SKM-1 (cell line): ENCODE measurements at regions not wholly inside any gene's neighbourhood (a gene's known extent, or its start where the extent isn't known, plus 50 kb on each side); places are given as distances from the start of the nearest gene placed in this dataset.
"Not testable (repeated sequence)": the region's sequence is repeated elsewhere in the genome, so short reads cannot be mapped to it uniquely, and the experiment has no call there.

Experiments used
- DNase-seq: peaks from one replicate; lab custom pipeline; 2025; ENCODE audit not compliant: unreplicated experiment; lab: John Stamatoyannopoulos, UW

DNA sequence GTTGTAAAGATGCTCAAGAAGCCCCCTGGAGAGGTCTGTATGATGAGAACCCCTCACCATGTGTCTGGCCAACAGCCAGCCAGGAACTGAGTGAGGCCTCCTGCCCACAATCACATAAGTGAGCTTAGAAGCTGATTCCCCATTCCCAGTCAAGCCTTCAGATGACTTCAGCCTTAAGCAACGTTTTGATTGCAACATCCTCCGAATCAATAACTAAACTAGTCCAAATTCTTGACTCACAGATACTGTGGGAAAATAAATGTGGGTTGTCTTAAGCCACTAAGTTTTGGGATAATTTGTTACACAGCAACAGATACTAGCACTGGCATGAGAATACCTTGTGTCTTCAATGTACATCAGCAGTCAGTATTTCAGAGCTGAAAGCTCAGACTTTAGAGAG, 54.5 kb upstream of the HS3ST4 start:
- no peak for DNase-seq

DNA sequence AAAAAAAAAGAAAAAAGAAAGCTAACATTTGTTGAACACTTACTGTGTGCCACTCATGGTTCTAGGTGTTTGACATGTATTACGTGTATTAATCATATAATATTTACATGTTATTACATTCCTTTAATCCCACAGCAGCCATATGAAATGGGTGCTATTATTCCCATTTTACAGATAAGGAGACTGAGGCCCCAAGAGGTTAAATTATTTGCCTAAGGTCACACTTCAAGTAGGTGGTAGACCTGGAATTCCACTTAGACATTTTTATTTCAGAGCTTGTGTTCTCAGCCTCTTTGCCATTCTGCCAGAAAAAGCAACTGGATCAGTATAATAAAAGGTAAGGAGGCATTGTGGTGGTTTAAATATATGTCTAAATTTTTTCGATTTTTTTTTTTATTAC, 55.1 kb upstream of the HS3ST4 start:
- no peak for DNase-seq

DNA sequence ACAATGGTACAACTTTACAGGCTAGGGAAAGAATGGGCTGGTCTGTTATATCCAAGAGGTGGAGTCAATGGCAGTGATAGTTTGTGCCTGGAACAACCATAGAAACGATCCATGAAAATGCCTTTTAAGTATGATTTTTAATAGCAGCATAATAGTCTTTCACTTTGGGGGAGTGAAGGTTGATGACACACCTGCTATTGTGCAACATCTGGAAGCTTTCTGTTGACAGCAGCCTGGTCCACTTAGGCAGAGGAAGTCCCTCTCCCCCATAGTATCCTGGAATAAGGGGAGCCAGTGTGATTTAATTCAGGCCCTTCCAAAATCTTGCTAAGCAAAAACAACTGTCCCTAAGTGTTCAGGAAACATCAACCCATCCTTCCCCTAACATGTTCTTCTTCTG, 56.3 kb upstream of the HS3ST4 start:
- DNase-seq, result no peak

DNA sequence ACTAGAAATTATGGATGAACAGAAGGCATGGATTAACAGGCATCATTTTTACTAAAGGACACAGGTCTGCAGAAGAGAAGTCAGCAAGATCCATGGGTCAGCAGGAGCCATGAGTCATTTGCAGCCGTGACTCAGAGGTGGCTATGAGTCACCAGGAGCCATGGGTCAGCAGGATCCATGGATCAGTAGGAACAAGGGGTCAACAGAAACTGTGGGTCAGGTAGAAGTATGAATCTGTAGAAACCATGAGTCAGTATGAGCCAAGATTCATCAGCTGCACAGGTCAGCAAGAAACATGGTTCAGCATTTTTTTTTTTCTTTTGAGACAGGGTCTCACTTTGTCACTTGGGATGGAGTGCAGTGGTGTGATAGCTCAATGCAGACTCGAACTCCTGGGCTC, 58.2 kb upstream of the HS3ST4 start:
- DNase-seq, result no peak

DNA sequence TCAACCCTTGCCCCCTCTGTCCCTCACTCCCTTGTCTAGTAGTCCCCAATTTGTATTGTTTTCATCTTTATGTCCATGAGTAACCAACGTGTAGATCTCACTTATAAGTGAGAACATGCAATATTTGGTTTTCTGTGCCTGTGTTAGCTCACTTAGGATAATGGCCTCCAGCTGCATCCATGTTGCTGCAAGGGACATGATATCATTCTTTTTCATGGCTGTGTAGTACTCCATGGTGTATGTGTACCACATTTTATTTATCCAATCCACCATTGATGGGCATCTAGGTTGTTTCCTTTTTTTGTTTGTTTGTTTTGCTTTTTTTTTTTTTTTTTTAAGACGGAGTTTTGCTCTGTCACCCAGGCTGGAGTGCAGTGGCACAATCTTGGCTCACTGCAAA, 63.0 kb upstream of the HS3ST4 start:
- no peak for DNase-seq

DNA sequence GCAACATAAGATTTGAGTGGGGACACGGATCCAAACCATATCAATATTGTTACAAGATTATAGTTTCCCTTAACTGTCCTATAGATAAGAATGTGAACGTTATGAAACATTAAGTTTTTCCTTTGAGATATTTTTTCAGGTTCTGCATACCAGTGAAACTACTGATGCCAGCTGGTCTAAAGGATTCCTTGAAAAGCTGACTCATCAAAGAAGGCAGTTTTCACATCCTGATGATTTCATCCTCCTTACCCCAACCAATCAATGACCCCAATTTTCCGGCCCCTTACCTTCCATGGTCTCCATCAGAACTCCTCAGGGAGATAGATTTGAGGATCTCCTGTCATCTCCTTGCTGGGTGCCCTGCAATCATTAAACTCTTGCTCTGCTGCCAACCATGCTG, 64.1 kb upstream of the HS3ST4 start:
- DNase-seq, result no peak

DNA sequence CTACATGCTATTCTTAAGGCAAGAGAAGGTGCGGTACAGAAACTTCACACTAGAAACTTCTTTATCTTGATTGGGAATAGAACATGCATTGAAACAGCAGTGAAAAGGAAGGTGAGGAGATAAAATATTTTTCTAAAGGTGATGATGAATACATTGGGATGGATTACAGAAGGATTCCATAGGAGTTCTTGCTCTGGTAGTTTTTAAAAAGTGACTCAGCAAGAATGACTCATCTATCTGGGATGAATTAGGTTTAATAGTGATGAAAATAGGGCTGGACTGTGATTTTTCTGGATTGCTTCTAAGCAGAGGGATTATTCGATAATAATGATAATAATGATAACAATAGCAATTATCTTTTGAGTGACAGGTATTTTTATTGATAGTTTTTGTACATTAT, 65.6 kb upstream of the HS3ST4 start:
- no peak for DNase-seq

DNA sequence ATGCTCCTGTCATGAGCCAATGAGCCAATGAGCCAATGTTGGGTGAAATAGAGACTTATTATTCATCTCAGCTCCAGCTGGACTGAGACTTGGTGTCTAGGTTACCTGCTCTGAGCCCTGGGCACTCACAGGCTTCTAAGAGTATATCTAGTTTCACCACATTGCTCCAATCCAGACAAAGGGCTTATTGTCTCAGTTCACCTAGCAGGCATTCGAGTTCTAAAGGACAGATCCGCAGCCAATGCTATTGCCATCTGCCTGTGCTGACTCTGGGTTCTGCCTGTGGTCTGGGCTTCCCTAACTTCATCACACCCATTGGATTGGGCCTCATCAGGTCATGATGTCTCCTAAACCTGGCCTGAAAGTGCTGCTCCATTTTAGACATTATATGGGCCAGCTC, 66.1 kb upstream of the HS3ST4 start:
- no peak for DNase-seq

DNA sequence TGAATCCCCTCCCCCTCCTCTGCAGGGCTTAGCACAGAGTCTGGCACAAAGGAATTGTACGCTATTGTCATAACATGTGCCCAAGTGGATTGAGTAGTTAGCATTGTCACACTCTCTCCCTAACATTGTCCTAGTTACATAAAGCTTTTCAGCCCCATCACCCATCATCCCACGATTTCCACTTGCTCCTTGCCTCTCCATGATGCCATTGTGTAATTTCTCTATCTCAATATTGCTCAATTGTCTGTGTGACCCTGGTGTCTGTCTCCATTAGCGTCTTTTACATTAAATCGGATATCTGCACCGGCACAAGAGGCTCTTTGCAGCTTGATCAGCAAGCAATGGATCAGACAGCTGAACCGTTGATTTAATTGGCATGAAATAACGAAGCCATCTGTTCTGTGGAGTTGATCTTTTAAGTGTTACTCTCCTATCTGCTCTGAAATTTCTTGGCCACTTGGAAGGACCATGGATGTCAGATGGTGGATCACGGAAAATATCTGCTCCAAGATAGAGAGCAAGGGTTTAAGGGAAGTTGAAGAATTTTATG, 77.0 kb upstream of the HS3ST4 start:
- no peak for DNase-seq

DNA sequence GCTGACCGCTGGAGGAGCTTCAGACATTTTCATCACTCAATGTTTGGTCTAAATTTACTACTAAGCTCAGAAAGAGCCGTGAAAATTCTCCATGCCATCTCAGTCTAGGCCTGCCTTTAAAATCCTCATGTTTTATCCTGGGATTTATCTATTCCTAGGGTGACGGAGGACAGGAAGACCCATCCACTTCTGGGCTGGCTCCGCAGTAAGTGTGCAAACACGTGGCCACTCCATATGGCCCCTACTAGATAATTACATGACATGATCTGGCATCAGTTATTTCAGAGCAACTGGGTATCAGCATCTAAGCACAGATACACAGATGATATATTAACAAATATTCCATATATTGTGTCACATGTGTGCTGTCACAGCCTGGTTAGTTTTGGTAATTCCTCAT, 77.8 kb upstream of the HS3ST4 start:
- no peak for DNase-seq

DNA sequence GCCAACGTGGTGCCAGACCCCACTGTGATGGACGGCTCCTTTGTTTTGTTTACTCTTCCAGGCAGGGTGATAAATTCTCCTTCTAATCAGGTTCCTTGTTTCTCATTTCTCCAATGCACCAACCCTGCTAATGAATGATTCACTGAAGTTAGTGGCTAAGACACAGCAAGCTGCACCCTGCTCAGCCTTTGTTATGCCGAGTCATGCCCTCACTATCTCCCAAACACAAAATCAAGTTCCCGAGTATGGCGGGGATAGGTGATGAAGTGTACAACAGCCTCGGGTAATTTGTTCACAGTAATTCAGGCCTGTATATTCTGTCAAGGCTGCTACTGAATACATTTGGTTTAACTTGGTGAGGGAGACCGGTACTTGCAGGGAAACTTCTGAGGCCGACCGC, 83.8 kb upstream of the HS3ST4 start:
- no peak for DNase-seq

DNA sequence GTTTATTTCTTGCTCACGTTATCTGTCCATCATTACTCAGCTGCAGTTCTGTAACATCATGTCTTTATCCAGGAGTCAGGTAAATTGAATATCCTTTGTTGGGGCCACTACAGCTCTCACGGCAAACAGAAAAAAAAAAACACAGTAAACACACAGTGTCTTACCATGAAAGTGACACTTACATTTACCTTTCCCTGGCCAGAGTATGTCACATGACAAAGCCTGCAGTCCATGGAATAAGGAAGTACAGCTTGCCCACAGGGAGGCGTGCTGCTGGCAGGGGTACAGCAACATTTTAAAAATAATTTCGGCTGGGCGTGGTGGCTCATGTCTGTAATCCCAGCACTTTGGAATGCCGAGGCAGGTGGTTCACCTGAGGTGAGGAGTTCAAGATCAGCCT, 85.7 kb upstream of the HS3ST4 start:
- DNase-seq, result no peak

DNA sequence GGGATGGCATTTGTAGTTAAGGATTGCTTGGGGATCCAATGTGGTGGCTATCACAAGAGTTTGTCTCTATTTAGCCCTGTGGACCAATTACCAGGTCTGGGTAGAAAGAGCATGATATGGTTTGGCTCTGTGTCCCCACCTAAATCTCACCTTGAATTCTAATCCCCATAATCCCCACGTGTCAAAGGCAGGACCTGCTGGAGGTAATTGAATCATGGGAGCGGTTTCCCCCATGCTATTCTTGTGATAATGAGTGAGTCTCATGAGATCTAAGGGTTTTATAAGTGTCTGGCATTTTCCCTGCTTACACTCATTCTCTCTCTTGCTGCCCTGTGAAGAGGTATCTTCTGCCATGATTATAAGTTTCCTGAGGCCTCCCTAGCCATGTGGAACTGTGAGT, 86.4 kb upstream of the HS3ST4 start:
- DNase-seq, result no peak

DNA sequence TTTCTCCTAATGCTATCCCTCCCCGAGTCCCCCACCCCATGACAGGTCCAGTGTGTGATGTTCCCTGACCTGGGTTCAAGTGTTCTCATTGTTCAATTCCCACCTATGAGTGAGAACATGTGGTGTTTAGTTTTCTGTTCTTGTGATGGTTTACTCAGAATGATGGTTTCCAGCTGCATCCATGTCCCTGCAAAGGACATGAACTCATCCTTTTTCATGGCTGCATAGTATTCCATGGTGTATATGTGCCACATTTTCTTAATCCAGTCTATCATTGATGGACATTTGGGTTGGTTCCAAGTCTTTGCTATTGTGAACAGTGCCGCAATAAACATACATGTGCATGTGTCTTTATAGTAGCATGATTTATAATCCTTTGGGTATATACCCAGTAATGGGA, 90.5 kb upstream of the HS3ST4 start:
- DNase-seq, result not testable (repeated sequence)

DNA sequence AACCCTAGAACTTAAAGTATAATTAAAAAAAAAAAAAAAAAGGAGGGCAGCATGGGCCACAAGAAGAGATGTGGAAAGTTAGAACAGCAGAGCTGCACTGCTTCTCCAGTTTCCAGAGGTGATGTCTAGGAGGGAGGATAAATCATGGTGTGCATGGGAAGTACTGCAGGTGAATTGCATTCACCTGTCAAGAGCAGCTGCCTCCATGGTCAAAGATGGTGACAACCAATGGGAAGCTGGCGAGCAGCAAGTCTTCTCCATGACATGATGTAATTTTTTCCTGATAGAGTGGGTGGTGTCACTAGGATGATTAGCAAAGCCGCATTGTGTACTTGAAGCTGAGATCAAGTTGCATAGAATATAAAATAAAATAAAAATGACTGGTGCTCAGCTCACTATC, 95.6 kb upstream of the HS3ST4 start:
- no peak for DNase-seq

DNA sequence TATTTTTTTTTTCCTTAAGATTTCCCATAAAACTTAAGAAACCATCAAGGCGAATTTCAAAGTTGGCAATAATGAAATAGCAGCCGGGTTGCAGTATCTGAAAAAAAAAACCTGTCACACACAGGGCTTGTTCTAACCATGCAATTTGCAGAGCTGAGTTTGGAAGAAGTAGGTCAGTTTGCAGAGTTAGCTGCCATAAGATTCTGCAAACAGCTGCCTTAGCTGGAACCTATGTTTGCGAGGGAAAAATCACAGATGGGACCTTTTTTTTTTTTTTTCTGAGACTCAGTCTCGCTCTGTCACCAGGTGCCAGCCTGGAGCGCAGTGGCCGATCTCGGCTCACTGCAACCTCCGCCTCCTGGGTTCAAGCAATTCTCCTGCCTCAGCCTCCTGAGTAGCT, 98.5 kb upstream of the HS3ST4 start:
- no peak for DNase-seq

DNA sequence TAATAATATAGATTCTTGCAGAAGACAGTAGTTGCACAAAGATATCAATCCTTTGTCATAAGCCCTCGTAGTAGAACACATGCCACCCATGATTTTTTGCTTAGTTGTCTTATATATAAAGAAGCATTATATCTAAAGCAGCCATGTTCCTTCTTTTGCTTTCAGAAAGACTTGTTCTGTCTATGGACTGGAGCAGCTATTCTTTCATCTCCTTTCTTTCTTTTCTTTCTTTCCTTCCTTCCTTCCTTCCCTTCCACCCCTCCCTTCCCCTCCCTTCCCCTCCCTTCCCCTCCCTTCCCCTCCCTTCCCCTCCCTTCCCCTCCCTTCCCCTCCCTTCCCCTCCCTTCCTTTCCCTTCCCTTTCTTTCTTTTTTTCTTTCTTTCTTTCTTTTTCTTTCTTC, 104.0 kb upstream of the HS3ST4 start:
- DNase-seq, result no peak

DNA sequence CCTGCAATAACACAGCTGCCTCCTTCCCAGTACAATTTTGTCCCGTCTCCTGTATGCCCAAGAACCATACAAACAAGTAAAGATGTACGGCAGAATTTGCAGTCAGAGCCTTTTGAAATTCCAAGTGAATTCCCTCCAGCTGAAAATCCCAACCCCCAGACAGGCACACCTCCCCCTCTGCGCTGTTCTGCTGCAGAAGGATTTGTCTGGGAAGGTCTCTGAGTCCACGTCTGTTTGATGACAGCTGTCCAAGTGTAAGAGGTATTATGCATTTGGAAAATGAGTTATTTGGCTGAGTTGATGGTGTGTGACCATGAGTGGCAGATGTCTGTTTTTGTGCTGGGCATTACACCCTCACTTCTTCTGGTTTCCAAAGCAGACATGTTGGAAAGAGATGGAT, 104.9 kb upstream of the HS3ST4 start:
- DNase-seq, result no peak

DNA sequence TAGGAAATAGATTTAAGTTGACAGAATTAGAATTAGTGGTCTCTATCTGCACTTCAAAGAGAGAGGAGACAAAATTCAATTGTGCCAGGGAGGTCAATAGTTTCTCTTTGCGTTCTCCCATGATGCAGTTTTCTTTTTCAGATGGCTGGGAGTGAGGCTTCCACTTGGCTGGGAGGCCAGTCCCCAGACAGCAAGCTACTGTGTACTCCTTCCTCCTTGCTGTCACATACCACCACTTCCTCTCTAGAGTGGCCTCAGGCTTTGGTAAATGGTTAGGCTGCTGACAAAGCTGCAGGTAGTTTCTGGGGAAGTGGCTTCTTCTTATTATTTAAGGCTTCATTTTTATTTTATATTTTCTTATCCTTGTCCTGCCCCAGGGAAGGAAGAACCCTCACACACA, 106.2 kb upstream of the HS3ST4 start:
- peak; percentile 19 for DNase-seq

DNA sequence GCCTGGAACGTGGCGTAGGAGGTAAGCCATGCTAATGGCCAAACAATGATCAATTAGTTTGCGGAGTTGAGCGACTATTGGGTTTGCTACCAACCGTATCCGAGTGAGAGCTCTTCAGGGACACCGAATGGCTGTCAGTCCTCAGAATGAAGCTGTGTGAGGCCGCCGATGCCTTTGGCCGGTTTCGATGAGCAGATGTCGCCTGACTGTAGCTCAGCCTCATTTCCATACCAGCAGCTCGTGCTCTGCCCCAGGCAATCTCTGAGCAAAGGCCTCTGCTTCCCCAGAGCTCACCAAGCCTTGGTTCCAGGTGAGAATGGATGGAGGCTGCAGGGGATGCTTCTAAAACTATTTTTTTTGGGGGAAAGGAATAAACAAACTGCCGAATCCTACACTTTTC, 111.7 kb upstream of the HS3ST4 start:
- no peak for DNase-seq

DNA sequence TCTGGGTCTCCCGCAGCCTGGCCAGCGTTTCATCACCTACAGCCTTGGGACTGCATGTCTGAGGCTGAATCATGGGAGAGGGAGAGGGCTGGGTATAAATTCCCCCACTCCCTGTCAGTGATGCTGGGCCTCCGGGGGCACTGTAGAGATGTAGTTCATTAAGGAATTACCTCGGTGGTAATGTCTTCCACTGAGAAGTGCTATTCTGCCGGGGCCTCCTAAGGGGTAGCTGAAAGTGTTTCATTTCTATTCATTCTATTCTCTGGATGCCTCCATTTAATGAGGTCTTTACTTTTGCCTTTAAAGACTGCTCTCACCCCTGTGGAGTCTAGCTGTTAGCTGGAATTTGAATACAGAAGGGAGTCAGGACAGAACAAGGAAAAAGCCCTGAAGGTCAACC, 116.4 kb upstream of the HS3ST4 start:
- no peak for DNase-seq

DNA sequence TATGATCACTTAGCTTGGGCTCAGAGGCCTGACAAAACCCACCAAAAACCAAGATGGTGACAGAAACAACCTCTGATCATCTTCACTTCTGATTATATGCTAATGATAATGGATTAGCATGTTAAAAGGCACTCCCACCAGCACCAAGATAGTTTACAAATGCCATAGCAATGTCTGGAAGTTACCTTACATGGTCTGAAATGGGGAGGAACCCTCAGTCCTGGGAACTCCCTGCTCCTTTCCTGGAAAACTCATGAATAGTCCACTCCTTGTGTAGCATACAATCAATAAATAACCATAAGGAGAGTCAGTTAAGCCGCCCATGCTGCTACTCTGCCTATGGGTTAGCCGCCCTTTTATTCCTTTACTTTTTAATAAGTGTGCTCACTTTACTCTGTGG, 120.0 kb upstream of the HS3ST4 start:
- DNase-seq, result no peak

DNA sequence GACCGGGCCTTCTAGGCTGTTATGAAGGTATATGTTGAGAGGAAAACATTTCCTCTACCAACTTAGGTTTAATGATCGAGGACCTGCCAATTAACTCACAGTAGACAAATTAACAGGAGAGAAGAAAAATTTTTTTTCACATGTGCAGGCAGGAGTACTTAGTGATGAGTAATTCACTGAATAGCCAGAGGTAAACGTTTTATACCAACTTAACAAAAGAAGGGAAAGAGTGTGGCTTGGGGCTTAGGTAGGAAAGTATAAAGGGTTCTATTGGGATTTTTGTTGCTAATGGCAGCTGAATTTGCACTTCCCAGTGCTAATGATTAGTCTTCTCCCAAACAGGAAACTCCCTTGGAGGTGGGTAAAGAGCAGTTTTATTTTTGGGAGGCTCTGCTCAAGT, 121.6 kb upstream of the HS3ST4 start:
- no peak for DNase-seq

DNA sequence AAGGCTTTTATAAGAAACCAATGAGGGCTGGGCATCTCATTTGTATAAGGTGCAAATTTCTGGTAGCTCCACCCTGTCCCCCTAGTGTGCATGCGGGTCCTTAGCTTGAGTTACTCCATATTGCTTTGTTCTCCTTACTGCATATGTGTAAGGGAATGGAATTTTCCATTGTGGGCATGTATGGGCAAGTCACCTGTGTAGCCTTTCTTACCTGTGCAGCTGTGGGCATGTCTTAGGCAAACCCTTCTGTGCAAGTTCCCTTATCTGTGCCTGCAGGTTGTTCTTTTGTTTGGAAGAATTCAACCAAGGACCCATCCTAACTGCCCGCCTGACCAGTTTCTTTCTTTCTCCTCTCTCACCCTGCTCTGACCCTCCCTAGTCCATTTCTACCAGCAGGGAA, 122.8 kb upstream of the HS3ST4 start:
- no peak for DNase-seq
